WTC11 (cell line): ENCODE measurements at regions not wholly inside any gene's neighbourhood (a gene's known extent, or its start where the extent isn't known, plus 50 kb on each side); places are given as distances from the start of the nearest gene placed in this dataset.

ENCODE experiments used
- ATAC-seq: fragments of 200-7000 bp; cut with Tn5 transposase; 2 replicates; pipeline ENCODE4 v1.10.0; 2021; ENCODE audit warnings: mild to moderate bottlenecking, moderate library complexity
- CTCF ChIA-PET: fragments of 300-600 bp; sonication (Branson Sonifier 250); formaldehyde crosslinking; loops from one replicate; lab custom pipeline; 2021; ENCODE audit warnings: antibody characterized with exemption; lab: Charles Lee
- POLR2A ChIA-PET: fragments of 350-600 bp; sonication (Branson Sonifier 250); formaldehyde crosslinking; loops from one replicate; lab custom pipeline; 2021; ENCODE audit warnings: antibody characterized with exemption; lab: Charles Lee
- DNase-seq: peaks from one replicate; pipeline ENCODE4 v3.0.0; 2021; ENCODE audit warnings: low spot score
- H3K27ac Mint-ChIP-seq: 2 replicates; pipeline ENCODE4 v1.8.0; 2021; ENCODE audit warnings: mixed read lengths
- H3K27me3 Mint-ChIP-seq: 2 replicates; pipeline ENCODE4 v1.8.0; 2021; ENCODE audit warnings: low read depth, mild to moderate bottlenecking, moderate library complexity, mixed read lengths
- H3K36me3 Mint-ChIP-seq: 2 replicates; pipeline ENCODE4 v1.8.0; 2021; ENCODE audit warnings: mixed read lengths
- H3K4me1 Mint-ChIP-seq: 2 replicates; pipeline ENCODE4 v1.8.0; 2022; ENCODE audit warnings: mixed read lengths
- H3K4me3 Mint-ChIP-seq: 2 replicates; pipeline ENCODE4 v1.8.0; 2021; ENCODE audit warnings: mild to moderate bottlenecking, moderate library complexity, mixed read lengths
- H3K9me3 Mint-ChIP-seq: 2 replicates; pipeline ENCODE4 v1.8.0; 2021; ENCODE audit warnings: mixed read lengths
- ATF1 ChIP-seq: sonication (generic); formaldehyde crosslinking; IDR thresholded peaks from 2 replicates; pipeline ENCODE4 v1.8.1; 2023; ENCODE audit warnings: mild to moderate bottlenecking, moderate library complexity, missing genetic modification reagents
- CREM ChIP-seq: sonication (generic); formaldehyde crosslinking; IDR thresholded peaks from 2 replicates; pipeline ENCODE4 v1.8.1; 2022; ENCODE audit warnings: mild to moderate bottlenecking, missing genetic modification reagents, moderate library complexity
- FOXP1 ChIP-seq: sonication (generic); formaldehyde crosslinking; IDR thresholded peaks from 2 replicates; pipeline ENCODE4 v1.8.0; 2022; ENCODE audit warnings: missing genetic modification reagents, mild to moderate bottlenecking, moderate library complexity, borderline replicate concordance
- GABPB1 ChIP-seq: sonication (generic); formaldehyde crosslinking; IDR thresholded peaks from 2 replicates; pipeline ENCODE4 v1.8.1; 2023; ENCODE audit warnings: mild to moderate bottlenecking, missing genetic modification reagents
- HMGA2 ChIP-seq: fragments of 250-450 bp; sonication (Bioruptor Pico); IDR thresholded peaks from 2 replicates; pipeline ENCODE4 v1.4.0; 2021; ENCODE audit warnings: mild to moderate bottlenecking, moderate library complexity
- IRF2 ChIP-seq: sonication (generic); formaldehyde crosslinking; IDR thresholded peaks from 2 replicates; pipeline ENCODE4 v1.8.0; 2022; ENCODE audit warnings: low read depth, missing genetic modification reagents, borderline replicate concordance
- MXD4 ChIP-seq: fragments of 250-450 bp; sonication (Bioruptor Pico); IDR thresholded peaks from 2 replicates; pipeline ENCODE4 v1.8.0; 2021; ENCODE audit warnings: mild to moderate bottlenecking, moderate library complexity, borderline replicate concordance
- MYBL2 ChIP-seq: sonication (generic); formaldehyde crosslinking; IDR thresholded peaks from 2 replicates; pipeline ENCODE4 v1.8.1; 2023; ENCODE audit warnings: mild to moderate bottlenecking, moderate library complexity, missing genetic modification reagents
- NR2C2 ChIP-seq: sonication (generic); formaldehyde crosslinking; IDR thresholded peaks from 2 replicates; pipeline ENCODE4 v1.8.0; 2022; ENCODE audit warnings: mild to moderate bottlenecking, missing genetic modification reagents
- NR3C1 ChIP-seq: sonication (generic); formaldehyde crosslinking; conservative IDR thresholded peaks from 2 replicates; pipeline ENCODE4 v1.8.1; 2023; ENCODE audit warnings: low read depth, mild to moderate bottlenecking, missing genetic modification reagents
- PRRX2 ChIP-seq: fragments of 250-450 bp; sonication (Bioruptor Pico); IDR thresholded peaks from 2 replicates; pipeline ENCODE4 v1.8.0; 2021; ENCODE audit warnings: mild to moderate bottlenecking
- SMAD3 ChIP-seq: sonication (generic); formaldehyde crosslinking; IDR thresholded peaks from 2 replicates; pipeline ENCODE4 v1.8.0; 2022; ENCODE audit warnings: missing genetic modification reagents, mild to moderate bottlenecking, borderline replicate concordance
- SMAD4 ChIP-seq: sonication (generic); formaldehyde crosslinking; IDR thresholded peaks from 2 replicates; pipeline ENCODE4 v1.8.0; 2022; ENCODE audit warnings: mild to moderate bottlenecking, missing genetic modification reagents
- ZNF317 ChIP-seq: sonication (generic); formaldehyde crosslinking; IDR thresholded peaks from 2 replicates; pipeline ENCODE4 v1.8.1; 2023; ENCODE audit warnings: low read depth, mild to moderate bottlenecking, moderate library complexity, missing genetic modification reagents, borderline replicate concordance
- TF ChIP-seq, protein P1 (sequence below): sonication (generic); formaldehyde crosslinking; IDR thresholded peaks from 2 replicates; pipeline ENCODE4 v1.8.0; 2023; ENCODE audit warnings: mild to moderate bottlenecking, missing genetic modification reagents
- TF ChIP-seq, protein P2 (sequence below): sonication (generic); formaldehyde crosslinking; IDR thresholded peaks from 2 replicates; pipeline ENCODE4 v1.8.1; 2023; ENCODE audit warnings: mild to moderate bottlenecking, missing genetic modification reagents, moderate library complexity
- TF ChIP-seq, protein P3 (sequence below): fragments of 250-450 bp; sonication (Bioruptor Pico); IDR thresholded peaks from 2 replicates; pipeline ENCODE4 v1.9.0; 2021; ENCODE audit warnings: mild to moderate bottlenecking, borderline replicate concordance
- TF ChIP-seq, protein P4 (sequence below): sonication (generic); formaldehyde crosslinking; IDR thresholded peaks from 2 replicates; pipeline ENCODE4 v1.8.1; 2022; ENCODE audit warnings: low read depth, mild to moderate bottlenecking, moderate library complexity, missing genetic modification reagents, borderline replicate concordance
- TF ChIP-seq, protein P5 (sequence below): sonication (generic); formaldehyde crosslinking; conservative IDR thresholded peaks from 2 replicates; pipeline ENCODE4 v1.8.1; 2023; ENCODE audit warnings: mild to moderate bottlenecking, low read depth, missing genetic modification reagents, moderate library complexity

DNA sequence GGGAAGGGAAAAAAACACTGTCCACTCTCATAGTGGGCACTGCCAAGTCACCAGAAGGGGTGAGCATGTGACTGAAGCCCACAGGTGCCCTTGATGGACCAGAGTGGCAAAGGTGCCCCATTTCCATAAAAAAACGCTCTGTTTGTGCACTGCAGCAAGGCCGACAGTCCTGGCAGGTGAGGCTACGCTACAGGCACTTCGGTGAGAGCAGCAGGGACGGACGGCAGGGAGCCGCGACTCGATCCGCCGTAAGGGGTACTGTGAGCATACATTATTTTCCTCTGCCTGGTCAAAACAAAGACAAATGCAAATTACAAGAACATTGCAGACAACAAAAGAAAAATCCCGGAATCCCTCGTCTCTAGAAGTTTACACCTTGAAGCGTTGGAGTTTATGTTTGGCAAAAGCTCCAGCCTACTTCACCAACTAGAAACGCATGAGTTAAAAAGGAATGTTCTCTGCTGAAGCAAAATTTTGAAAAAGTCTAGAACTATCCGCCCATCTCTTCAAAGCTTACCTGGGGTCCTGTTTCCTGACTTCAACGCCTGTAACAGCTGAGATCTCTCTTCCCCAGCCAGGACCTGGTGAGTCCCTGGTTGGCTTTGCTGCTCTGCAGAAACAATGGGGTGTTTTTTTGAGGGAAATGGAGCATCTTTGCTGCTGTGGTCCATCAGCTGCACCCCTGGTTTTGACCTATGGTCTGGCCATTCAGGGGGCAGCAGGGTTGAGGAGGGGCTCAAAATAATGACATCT is 52.9 kb upstream of the RFLNA start:
- no peak overlapping the region for H3K4me3 Mint-ChIP-seq
- TF ChIP-seq, protein P1, sequence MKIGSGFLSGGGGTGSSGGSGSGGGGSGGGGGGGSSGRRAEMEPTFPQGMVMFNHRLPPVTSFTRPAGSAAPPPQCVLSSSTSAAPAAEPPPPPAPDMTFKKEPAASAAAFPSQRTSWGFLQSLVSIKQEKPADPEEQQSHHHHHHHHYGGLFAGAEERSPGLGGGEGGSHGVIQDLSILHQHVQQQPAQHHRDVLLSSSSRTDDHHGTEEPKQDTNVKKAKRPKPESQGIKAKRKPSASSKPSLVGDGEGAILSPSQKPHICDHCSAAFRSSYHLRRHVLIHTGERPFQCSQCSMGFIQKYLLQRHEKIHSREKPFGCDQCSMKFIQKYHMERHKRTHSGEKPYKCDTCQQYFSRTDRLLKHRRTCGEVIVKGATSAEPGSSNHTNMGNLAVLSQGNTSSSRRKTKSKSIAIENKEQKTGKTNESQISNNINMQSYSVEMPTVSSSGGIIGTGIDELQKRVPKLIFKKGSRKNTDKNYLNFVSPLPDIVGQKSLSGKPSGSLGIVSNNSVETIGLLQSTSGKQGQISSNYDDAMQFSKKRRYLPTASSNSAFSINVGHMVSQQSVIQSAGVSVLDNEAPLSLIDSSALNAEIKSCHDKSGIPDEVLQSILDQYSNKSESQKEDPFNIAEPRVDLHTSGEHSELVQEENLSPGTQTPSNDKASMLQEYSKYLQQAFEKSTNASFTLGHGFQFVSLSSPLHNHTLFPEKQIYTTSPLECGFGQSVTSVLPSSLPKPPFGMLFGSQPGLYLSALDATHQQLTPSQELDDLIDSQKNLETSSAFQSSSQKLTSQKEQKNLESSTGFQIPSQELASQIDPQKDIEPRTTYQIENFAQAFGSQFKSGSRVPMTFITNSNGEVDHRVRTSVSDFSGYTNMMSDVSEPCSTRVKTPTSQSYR (CRISPR knock-in tag) = no peak
- TF ChIP-seq, protein P2, sequence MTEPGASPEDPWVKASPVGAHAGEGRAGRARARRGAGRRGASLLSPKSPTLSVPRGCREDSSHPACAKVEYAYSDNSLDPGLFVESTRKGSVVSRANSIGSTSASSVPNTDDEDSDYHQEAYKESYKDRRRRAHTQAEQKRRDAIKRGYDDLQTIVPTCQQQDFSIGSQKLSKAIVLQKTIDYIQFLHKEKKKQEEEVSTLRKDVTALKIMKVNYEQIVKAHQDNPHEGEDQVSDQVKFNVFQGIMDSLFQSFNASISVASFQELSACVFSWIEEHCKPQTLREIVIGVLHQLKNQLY (CRISPR knock-in tag) = no peak
- TF ChIP-seq ZNF317 (CRISPR knock-in tag) (no peak), SMAD3 (CRISPR knock-in tag) (no peak), NR3C1 (no peak)
- TF ChIP-seq, protein P3, sequence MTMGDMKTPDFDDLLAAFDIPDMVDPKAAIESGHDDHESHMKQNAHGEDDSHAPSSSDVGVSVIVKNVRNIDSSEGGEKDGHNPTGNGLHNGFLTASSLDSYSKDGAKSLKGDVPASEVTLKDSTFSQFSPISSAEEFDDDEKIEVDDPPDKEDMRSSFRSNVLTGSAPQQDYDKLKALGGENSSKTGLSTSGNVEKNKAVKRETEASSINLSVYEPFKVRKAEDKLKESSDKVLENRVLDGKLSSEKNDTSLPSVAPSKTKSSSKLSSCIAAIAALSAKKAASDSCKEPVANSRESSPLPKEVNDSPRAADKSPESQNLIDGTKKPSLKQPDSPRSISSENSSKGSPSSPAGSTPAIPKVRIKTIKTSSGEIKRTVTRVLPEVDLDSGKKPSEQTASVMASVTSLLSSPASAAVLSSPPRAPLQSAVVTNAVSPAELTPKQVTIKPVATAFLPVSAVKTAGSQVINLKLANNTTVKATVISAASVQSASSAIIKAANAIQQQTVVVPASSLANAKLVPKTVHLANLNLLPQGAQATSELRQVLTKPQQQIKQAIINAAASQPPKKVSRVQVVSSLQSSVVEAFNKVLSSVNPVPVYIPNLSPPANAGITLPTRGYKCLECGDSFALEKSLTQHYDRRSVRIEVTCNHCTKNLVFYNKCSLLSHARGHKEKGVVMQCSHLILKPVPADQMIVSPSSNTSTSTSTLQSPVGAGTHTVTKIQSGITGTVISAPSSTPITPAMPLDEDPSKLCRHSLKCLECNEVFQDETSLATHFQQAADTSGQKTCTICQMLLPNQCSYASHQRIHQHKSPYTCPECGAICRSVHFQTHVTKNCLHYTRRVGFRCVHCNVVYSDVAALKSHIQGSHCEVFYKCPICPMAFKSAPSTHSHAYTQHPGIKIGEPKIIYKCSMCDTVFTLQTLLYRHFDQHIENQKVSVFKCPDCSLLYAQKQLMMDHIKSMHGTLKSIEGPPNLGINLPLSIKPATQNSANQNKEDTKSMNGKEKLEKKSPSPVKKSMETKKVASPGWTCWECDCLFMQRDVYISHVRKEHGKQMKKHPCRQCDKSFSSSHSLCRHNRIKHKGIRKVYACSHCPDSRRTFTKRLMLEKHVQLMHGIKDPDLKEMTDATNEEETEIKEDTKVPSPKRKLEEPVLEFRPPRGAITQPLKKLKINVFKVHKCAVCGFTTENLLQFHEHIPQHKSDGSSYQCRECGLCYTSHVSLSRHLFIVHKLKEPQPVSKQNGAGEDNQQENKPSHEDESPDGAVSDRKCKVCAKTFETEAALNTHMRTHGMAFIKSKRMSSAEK (CRISPR knock-in tag) = no peak
- H3K9me3 Mint-ChIP-seq = peaks cover 24% of the 10 kb centered on the region
- H3K27me3 Mint-ChIP-seq = peaks cover 3% of the 10 kb centered on the region; the same call in 1 of the 2 replicates
- H3K27ac Mint-ChIP-seq = no peak overlapping the region
- ATAC-seq (peak; percentile 47), DNase-seq (no peak)
- POLR2A ChIA-PET = no interaction called here
- CTCF ChIA-PET = interaction anchor here (0.7 kb wide), 1 partner anchor 15 kb away, joined by 3 read pairs; no protein-coding TSS in a partner anchor
- H3K36me3 Mint-ChIP-seq = peaks cover 4% of the 10 kb centered on the region
- H3K4me1 Mint-ChIP-seq = peaks cover 17% of the 10 kb centered on the region

DNA sequence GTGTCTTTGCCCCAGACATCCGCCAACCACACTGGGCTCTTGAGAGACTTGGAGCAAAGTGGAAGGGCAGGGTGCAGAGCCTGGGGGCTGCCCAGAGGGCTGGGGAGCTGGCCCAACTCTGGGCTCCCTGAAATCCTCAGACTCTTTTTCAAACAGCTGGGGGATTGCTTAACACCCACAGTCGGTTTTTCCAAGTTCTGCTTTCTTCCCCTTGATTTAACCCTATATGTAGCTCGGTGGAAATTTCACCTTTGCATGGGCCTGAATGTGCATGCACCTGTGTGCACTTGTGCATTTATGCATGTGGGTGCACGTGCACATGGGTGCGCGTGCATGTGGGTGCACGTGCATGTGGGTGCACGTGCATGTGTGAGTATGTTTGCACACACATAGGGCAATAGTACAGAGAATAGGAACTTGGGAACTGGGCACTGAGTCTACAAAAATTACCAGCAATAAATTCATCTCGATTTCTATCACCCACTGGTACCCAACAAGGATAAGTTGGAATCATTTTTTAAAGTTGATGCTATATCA is 52.3 kb upstream of the RFLNA start:
- no peak for ATAC-seq
- Mint-ChIP-seq H3K36me3 (peaks cover 4% of the 10 kb centered on the region), H3K27ac (no peak overlapping the region), H3K4me3 (no peak overlapping the region), H3K27me3 (peaks cover 6% of the 10 kb centered on the region)
- ChIA-PET POLR2A (no interaction called here), CTCF (interaction anchor here (0.7 kb wide), 1 partner anchor 14 kb away, joined by 3 read pairs; no protein-coding TSS in a partner anchor)
- DNase-seq = no peak
- TF ChIP-seq NR2C2 (CRISPR knock-in tag) = no peak
- no peak for TF ChIP-seq MXD4 (CRISPR knock-in tag)
- TF ChIP-seq, protein P4, sequence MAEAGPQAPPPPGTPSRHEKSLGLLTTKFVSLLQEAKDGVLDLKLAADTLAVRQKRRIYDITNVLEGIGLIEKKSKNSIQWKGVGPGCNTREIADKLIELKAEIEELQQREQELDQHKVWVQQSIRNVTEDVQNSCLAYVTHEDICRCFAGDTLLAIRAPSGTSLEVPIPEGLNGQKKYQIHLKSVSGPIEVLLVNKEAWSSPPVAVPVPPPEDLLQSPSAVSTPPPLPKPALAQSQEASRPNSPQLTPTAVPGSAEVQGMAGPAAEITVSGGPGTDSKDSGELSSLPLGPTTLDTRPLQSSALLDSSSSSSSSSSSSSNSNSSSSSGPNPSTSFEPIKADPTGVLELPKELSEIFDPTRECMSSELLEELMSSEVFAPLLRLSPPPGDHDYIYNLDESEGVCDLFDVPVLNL = no peak
- no peak for TF ChIP-seq IRF2 (CRISPR knock-in tag)
- no peak for TF ChIP-seq HMGA2
- TF ChIP-seq ATF1 (CRISPR knock-in tag) = no peak
- no peak for TF ChIP-seq PRRX2 (CRISPR knock-in tag)
- TF ChIP-seq, protein P5, sequence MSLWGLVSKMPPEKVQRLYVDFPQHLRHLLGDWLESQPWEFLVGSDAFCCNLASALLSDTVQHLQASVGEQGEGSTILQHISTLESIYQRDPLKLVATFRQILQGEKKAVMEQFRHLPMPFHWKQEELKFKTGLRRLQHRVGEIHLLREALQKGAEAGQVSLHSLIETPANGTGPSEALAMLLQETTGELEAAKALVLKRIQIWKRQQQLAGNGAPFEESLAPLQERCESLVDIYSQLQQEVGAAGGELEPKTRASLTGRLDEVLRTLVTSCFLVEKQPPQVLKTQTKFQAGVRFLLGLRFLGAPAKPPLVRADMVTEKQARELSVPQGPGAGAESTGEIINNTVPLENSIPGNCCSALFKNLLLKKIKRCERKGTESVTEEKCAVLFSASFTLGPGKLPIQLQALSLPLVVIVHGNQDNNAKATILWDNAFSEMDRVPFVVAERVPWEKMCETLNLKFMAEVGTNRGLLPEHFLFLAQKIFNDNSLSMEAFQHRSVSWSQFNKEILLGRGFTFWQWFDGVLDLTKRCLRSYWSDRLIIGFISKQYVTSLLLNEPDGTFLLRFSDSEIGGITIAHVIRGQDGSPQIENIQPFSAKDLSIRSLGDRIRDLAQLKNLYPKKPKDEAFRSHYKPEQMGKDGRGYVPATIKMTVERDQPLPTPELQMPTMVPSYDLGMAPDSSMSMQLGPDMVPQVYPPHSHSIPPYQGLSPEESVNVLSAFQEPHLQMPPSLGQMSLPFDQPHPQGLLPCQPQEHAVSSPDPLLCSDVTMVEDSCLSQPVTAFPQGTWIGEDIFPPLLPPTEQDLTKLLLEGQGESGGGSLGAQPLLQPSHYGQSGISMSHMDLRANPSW (CRISPR knock-in tag) = no peak
- no peak for TF ChIP-seq CREM (CRISPR knock-in tag)
- TF ChIP-seq SMAD4 (CRISPR knock-in tag) = no peak
- no peak for TF ChIP-seq MYBL2
- no peak for TF ChIP-seq GABPB1 (CRISPR knock-in tag)
- TF ChIP-seq FOXP1 (CRISPR knock-in tag) = no peak
- TF ChIP-seq, all 79 proteins: peak for 0
- peaks cover 29% of the 10 kb centered on the region for H3K9me3 Mint-ChIP-seq
- peaks cover 17% of the 10 kb centered on the region for H3K4me1 Mint-ChIP-seq
